ENCODE measurements at regions not wholly inside any gene's neighbourhood (a gene's known extent, or its start where the extent isn't known, plus 50 kb on each side); places are given as distances from the start of the nearest gene placed in this dataset.

DNA sequence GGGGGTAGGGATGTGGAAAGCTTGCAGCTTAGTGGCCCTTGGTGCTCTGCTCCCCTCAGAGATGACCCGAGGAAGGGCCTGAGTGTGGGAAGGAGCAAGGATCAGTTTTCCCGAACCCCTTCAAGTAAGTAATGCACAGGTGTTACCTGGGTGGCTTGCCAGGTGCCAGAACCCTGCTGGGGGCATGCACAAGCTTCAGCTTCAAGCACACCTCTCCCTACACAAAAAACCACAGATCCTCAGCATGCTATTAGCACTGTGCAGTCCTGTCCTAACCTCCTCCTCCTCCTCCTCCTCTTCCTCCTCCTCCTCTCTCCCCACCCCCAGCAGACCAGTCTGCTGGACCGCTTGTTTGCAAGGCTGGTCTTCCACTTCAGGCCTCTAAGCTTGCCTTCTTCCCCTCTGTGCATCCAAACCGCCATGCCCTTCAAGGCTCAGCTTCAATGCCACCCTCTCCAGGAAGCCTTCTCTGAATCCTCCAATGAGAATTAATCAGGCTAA is 114.8 kb downstream of the ACAA2 start:
- TF ChIP-seq CTCF (IDR thresholded peaks at IDR 0.05; ENCODE audit: low read depth, low read length): no peak
- TF ChIP-seq EZH2phosphoT487 (IDR thresholded peaks at IDR 0.05; ENCODE audit: low read depth): no peak
